ENCODE measurements at regions not wholly inside any gene's neighbourhood (a gene's known extent, or its start where the extent isn't known, plus 50 kb on each side); places are given as distances from the start of the nearest gene placed in this dataset.

GRCh38 chr1:82042306-82043060 is 241.7 kb downstream of the ADGRL2 start:
- Histone ChIP-seq H3K9me3 (ENCODE audit: control insufficient read depth in 2 of 3, insufficient read depth in 1 of 3, low read length in 3 of 3) (no peaks in the 10 kb centered on the region), H3K4me3 (ENCODE audit: low read length in 3 of 3) (no peak overlapping the region), H3K4me1 (ENCODE audit: control insufficient read depth in 2 of 3, insufficient read depth in 2 of 3, low read depth in 1 of 3, low read length in 3 of 3) (no peaks in the 10 kb centered on the region), H3K27ac (ENCODE audit: low read depth in 2 of 2, low read length in 2 of 2) (no peak overlapping the region), H3K36me3 (ENCODE audit: control insufficient read depth in 2 of 3, insufficient read depth in 3 of 3, low read length in 3 of 3) (no peaks in the 10 kb centered on the region), H3K27me3 (ENCODE audit: control insufficient read depth, insufficient read depth, low read length) (no peaks in the 10 kb centered on the region), H3K9ac (ENCODE audit: low read length in 3 of 3) (no peak overlapping the region)
- peak in 2 of 5 donors; percentile 8 to 16 for DNase-seq
- no peak for TF ChIP-seq CTCF (IDR thresholded peaks at IDR 0.05; ENCODE audit: borderline replicate concordance, extremely low read depth, insufficient read depth)
- intact Hi-C loops (cut with DNase I), result no loop called here
- FAIRE-seq, result no peak
